ENCODE measurements at regions not wholly inside any gene's neighbourhood (a gene's known extent, or its start where the extent isn't known, plus 50 kb on each side); places are given as distances from the start of the nearest gene placed in this dataset.
"Not testable (repeated sequence)": the region's sequence is repeated elsewhere in the genome, so short reads cannot be mapped to it uniquely, and the experiment has no call there.

GRCh38 chr9:89929673-89930480, 325.1 kb downstream of the GADD45G start:
- DNase-seq, result peak in 1 of 2 donors; percentile 43

DNA sequence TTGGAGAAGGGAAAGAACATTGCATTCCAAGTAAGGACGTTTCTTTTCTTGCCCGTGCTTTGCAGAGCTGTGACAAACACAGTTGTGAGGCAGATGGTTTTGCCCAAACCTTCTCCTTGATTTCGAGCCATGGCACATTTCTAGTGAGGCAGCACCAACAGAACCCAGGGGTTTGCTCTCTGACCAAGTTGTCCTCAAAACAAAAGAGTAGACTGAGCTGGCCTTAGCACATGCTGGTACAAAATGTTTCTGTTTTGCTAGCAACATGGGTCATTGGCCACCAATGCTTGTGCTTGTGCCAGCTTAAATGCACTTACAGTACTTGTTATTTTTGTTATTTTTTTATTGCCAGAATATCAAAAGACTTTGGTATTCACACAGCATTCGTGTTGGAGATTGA, 328.8 kb downstream of the GADD45G start:
- no peak for DNase-seq

DNA sequence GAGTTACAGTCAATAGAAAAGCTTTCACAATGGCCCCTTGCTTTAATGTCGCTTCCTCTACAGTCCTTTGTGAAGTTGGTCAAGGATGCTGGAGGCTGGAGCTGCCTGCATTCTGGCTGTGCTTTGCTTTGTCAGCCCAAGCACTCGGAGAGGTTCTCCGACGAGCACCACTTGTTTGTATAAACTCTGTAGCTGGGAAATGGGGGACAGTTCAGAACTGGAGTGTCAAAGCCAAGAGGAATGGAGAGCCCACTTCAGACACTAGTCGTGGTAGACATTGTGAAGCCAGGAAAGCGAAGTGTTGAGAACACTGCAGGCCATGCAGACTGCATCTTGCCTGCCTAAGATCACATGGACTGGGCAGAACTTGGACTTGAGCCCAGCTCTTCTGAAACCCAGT, 330.3 kb downstream of the GADD45G start:
- no peak for DNase-seq

- DNase-seq, result no peak
These were observed 331.0 kb downstream of the GADD45G start for GRCh38 chr9:89935801-89936200.

- DNase-seq, result no peak
These were observed 332.2 kb downstream of the GADD45G start for GRCh38 chr9:89937051-89937450.

GRCh38 chr9:89939181-89939580, 334.4 kb downstream of the GADD45G start:
- no peak for DNase-seq

DNA sequence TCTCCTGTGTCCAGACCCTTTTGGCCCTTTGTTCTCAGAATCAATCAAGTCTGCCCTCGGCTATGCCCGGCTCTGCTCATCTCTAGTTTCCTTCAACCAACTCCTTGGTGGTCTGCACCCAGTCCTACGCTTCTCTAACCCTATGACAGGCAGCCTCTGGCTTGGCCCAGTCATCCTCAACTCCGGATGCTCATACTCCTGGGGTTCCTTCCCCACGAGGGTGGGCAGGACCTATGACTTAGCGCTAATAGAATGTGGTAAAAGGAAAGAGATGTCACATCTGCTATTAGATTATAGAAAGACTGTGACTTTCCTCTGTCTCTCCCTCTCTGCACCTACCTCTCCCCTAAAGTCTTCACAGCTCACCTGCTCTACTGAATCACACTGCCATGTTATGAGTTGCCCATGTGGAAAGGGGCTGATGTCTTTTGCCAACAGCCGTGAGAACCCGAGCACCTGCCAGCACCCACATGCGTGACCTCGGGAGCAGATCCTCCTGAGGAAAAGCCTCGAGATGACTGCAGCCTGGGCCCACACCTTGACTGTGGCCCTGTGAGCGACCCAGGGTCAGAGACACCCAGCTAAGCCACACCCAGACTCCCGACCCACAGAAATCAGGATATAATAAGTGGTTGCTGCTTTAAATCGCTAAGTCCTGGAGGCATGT, 334.9 kb downstream of the GADD45G start:
- no peak for DNase-seq

GRCh38 chr9:89940625-89941024, 335.8 kb downstream of the GADD45G start:
- DNase-seq, result no peak

DNA sequence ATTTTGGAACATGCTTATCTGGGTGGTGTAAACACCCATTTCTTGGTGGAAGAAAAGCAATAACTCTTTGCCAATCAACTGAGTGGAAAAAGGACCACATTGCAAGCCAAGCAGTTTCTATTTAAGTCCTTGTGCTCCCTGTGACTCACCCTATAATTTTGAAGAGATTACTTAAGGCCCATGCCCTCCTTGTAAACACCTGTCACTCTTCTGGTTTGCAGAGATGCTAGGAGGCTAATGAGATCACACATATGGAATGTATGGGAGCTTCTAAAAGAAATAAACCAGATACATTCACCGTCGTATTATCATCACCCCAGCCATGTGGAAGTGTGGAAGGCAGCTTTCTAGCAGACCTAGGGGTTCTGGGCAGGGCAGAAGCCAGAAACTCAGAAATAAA, 337.1 kb downstream of the GADD45G start:
- DNase-seq, result no peak

DNA sequence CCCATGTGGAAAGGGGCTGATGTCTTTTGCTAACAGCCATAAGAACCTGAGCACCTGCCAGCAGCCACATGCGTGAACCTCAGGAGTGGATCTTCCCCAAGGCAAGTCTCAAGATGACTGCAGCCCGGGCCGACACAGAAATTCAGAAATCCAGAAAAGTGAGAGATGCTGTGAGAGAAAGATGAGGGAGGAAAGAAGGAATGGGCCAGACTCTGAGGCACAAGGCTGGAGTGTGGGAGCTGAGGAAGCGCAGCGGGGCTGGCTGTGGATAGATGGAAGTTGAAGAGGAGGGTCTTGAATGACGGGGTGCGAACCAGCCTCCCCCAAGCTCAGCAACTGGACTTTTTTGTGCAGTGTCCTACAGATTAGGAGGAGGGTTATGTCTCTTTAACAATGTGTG, 337.8 kb downstream of the GADD45G start:
- no peak for DNase-seq

DNA sequence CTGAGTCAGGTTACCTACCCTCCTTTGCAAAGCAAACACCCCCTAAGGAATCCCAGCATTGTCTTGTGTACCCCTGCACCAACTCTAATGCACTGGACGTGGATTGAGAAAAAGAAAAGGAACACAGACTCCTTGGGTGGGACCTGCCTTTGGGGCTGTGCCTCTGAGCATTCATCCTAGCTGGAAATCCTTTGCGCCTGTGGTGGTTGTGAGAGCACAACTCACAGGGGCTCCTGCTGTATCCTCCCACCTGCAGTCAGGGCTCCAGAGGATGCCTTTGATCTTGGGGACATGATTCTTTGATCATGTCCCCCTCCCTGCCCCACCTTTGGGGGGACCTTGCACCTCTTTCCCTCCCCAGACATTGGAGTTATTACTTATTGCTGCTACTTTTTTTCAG, 338.5 kb downstream of the GADD45G start:
- no peak for DNase-seq

GRCh38 chr9:89943728-89944127, 338.9 kb downstream of the GADD45G start:
- no peak for DNase-seq

DNA sequence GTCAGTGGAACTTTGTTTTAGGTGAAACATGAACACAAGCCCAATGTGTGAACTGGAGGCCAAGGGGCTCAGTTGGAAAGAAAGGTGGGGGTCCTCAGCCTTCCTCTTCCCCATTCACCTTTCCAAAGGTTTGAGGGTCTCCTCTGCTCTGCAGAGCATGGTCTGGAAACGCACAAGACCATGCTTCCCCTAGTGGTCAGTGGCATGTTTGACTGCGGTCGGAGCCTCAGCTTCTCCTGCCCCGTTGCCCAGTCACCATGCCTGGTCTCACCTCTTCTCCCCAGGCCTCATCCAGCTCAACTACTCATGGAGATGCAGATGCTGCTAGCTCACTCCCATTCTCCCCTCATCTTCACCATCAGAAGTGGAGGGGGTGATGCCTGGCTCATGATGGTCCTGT, 340.3 kb downstream of the GADD45G start:
- DNase-seq, result no peak

- no peak for DNase-seq
These were observed 341.9 kb downstream of the GADD45G start for GRCh38 chr9:89946741-89947140.

DNA sequence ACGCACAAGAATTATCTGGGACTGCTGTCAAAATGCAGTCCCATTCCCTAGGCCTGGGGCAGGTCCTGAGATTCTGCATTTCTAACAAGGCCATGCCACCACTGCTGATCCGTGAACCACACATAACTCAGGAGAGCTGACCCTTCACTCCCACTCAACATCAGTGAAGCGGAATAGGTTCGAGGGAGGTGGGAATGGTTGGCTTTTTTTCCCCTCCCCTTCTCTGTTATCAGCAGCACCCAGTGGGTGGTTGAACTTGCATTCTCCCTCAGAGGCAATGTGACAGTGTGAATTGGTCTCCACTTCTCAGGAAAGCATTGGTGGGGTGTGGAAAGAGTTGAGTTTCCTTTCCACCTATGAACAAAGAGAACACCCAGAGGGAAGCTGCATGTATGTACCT, 344.3 kb downstream of the GADD45G start:
- DNase-seq, result no peak

GRCh38 chr9:89951675-89952074, 346.9 kb downstream of the GADD45G start:
- DNase-seq, result no peak

- DNase-seq, result no peak
These were observed 347.6 kb downstream of the GADD45G start for GRCh38 chr9:89952401-89952800.

GRCh38 chr9:89953263-89953662, 348.5 kb downstream of the GADD45G start:
- DNase-seq, result not testable (repeated sequence)

DNA sequence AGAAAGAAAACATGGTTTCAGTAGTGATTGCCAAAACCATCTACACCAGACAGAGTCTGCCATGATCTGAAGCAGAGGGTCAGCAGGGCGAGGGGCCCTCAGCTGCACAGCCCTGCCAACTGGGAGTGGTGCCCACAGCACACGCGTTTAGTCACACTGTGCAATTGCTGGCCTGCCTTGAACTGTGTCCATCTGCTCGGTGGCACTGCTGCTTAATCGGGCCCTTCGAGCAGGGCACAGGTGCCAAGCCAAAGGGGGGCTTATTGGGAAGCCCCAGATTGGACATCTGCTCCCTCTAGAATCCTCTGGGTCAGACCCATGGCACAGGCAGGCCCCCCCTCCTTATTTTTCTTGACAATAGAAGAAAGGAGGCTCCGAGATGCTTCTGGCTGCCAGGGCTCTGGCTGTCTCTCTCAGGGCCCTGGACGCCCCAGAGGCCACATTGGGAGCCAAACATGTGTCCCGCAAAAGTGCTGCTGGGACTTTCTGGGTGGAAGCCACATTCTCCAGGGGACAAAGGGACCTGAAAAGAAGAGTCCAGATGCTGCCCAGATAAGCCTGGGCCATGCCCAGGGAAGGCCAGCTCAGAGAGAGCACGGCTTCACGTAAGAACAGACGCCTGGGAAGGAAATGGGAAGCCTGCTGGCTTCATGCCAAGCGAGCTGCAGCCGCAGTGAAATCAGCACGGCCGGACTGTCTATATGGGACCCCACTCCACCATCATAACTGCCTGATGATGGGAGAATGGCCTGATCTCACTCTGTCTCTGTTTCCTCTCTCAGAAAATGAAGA, 349.2 kb downstream of the GADD45G start:
- DNase-seq, result peak; percentile 32 to 44

- DNase-seq, result no peak
These were observed 350.3 kb downstream of the GADD45G start for GRCh38 chr9:89955144-89955543.

- no peak for DNase-seq
These were observed 350.8 kb downstream of the GADD45G start for GRCh38 chr9:89955626-89956025.

GRCh38 chr9:89956331-89956730, 351.5 kb downstream of the GADD45G start:
- DNase-seq, result no peak

- DNase-seq, result no peak
These were observed 352.1 kb downstream of the GADD45G start for GRCh38 chr9:89956907-89957306.
